ENCODE measurements at regions not wholly inside any gene's neighbourhood (a gene's known extent, or its start where the extent isn't known, plus 50 kb on each side); places are given as distances from the start of the nearest gene placed in this dataset.
"Not testable (repeated sequence)": the region's sequence is repeated elsewhere in the genome, so short reads cannot be mapped to it uniquely, and the experiment has no call there.

- not testable (repeated sequence) for DNase-seq (ENCODE audit: low read depth)
These were observed 411.8 kb downstream of the BTG1 start for GRCh38 chr12:91733846-91734245.

GRCh38 chr12:91732086-91732485, 413.6 kb downstream of the BTG1 start:
- DNase-seq (ENCODE audit: low read depth), result no peak

- DNase-seq (ENCODE audit: low read depth), result no peak
These were observed 416.1 kb downstream of the BTG1 start for GRCh38 chr12:91729543-91729942.

- DNase-seq (ENCODE audit: low read depth), result no peak
These were observed 422.5 kb downstream of the BTG1 start for GRCh38 chr12:91723191-91723590.

- no peak for DNase-seq (ENCODE audit: low read depth)
These were observed 423.6 kb downstream of the BTG1 start for GRCh38 chr12:91722072-91722471.

GRCh38 chr12:91721023-91721422, 424.6 kb downstream of the BTG1 start:
- no peak for DNase-seq (ENCODE audit: low read depth)

- DNase-seq (ENCODE audit: low read depth), result no peak
These were observed 427.3 kb downstream of the BTG1 start for GRCh38 chr12:91718326-91718725.

- DNase-seq (ENCODE audit: low read depth), result no peak
These were observed 427.8 kb downstream of the BTG1 start for GRCh38 chr12:91717804-91718203.

- DNase-seq (ENCODE audit: low read depth), result not testable (repeated sequence)
These were observed 433.7 kb downstream of the BTG1 start for GRCh38 chr12:91711925-91712324.

GRCh38 chr12:91706466-91706865, 439.2 kb downstream of the BTG1 start:
- DNase-seq (ENCODE audit: low read depth), result no peak

GRCh38 chr12:91704446-91704845, 441.2 kb downstream of the BTG1 start:
- no peak for DNase-seq (ENCODE audit: low read depth)

GRCh38 chr12:91703491-91704283, 442.0 kb downstream of the BTG1 start:
- DNase-seq (ENCODE audit: low read depth), result no peak

GRCh38 chr12:91702843-91703425, 442.7 kb downstream of the BTG1 start:
- no peak for DNase-seq (ENCODE audit: low read depth)

- DNase-seq (ENCODE audit: low read depth), result no peak
These were observed 449.7 kb downstream of the BTG1 start for GRCh38 chr12:91695964-91696363.

GRCh38 chr12:91695406-91695805, 450.2 kb downstream of the BTG1 start:
- not testable (repeated sequence) for DNase-seq (ENCODE audit: low read depth)

- no peak for DNase-seq (ENCODE audit: low read depth)
These were observed 455.1 kb downstream of the BTG1 start for GRCh38 chr12:91690531-91690930.

- no peak for DNase-seq (ENCODE audit: low read depth)
These were observed 458.3 kb downstream of the BTG1 start for GRCh38 chr12:91687052-91688017.

- no peak for DNase-seq (ENCODE audit: low read depth)
These were observed 459.7 kb downstream of the BTG1 start for GRCh38 chr12:91685917-91686316.

- DNase-seq (ENCODE audit: low read depth), result no peak
These were observed 463.9 kb downstream of the BTG1 start for GRCh38 chr12:91681751-91682150.

- DNase-seq (ENCODE audit: low read depth), result no peak
These were observed 464.8 kb downstream of the BTG1 start for GRCh38 chr12:91680864-91681263.

- no peak for DNase-seq (ENCODE audit: low read depth)
These were observed 468.1 kb downstream of the BTG1 start for GRCh38 chr12:91677556-91677955.

- DNase-seq (ENCODE audit: low read depth), result no peak
These were observed 470.2 kb downstream of the BTG1 start for GRCh38 chr12:91675401-91675800.

GRCh38 chr12:91672130-91672529, 473.5 kb downstream of the BTG1 start:
- DNase-seq (ENCODE audit: low read depth), result no peak

Measured in activated T-helper 1 cell treated with Interleukin-2 at 50 U/mL for 16 hours (primary cell).